Activated naive CD4-positive, alpha-beta T cell treated with anti-CD3 and anti-CD28 coated beads, Interleukin-2, amount 50 U/mL, for 24 hours (primary cell): ENCODE measurements at regions not wholly inside any gene's neighbourhood (a gene's known extent, or its start where the extent isn't known, plus 50 kb on each side); places are given as distances from the start of the nearest gene placed in this dataset.

Source experiments
- H3K27ac Mint-ChIP-seq: one replicate; pipeline ENCODE4 v1.8.0; 2021; ENCODE audit warnings: mild to moderate bottlenecking, mixed read lengths
- H3K27me3 Mint-ChIP-seq: one replicate; pipeline ENCODE4 v1.8.0; 2021; ENCODE audit warnings: mixed read lengths
- H3K36me3 Mint-ChIP-seq: one replicate; pipeline ENCODE4 v1.8.0; 2021; ENCODE audit warnings: mixed read lengths
- H3K4me1 Mint-ChIP-seq: one replicate; pipeline ENCODE4 v1.8.0; 2021; ENCODE audit warnings: mixed read lengths
- H3K4me3 Mint-ChIP-seq: one replicate; pipeline ENCODE4 v1.8.0; 2021; ENCODE audit warnings: mild to moderate bottlenecking, mixed read lengths
- H3K9me3 Mint-ChIP-seq: one replicate; pipeline ENCODE4 v1.8.0; 2021; ENCODE audit warnings: mixed read lengths

GRCh38 chr7:47092336-47092735 is 489.6 kb downstream of the TNS3 start:
- Mint-ChIP-seq H3K36me3 (no peaks in the 10 kb centered on the region), H3K27ac (no peak overlapping the region), H3K4me3 (no peak overlapping the region), H3K27me3 (peaks cover 6% of the 10 kb centered on the region), H3K9me3 (no peaks in the 10 kb centered on the region), H3K4me1 (no peaks in the 10 kb centered on the region)

GRCh38 chr7:47091141-47091540 is 490.8 kb downstream of the TNS3 start:
- Mint-ChIP-seq H3K27me3 (peaks cover 6% of the 10 kb centered on the region), H3K36me3 (no peaks in the 10 kb centered on the region), H3K4me1 (no peaks in the 10 kb centered on the region), H3K4me3 (no peak overlapping the region), H3K9me3 (no peaks in the 10 kb centered on the region), H3K27ac (no peak overlapping the region)

DNA sequence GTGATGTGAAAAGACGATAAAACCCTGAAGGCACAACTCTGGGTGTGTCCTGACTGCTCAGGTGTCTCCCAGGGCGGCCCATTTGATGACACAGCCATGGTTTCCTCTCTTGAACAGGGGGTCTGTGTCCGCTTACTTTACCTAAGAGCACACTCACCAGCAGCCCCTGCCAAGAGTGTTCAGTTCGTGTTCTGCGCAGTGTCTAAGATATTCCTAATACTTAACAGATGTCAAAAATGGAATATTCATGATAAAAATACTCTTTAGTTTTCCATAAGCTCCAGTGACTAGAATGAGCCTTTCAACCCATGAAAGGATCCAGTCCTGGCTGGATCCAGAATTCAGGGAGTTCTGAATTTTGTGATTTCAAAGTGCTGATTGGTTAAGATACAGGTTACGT is 492.4 kb downstream of the TNS3 start:
- no peaks in the 10 kb centered on the region for H3K9me3 Mint-ChIP-seq
- peaks cover 6% of the 10 kb centered on the region for H3K27me3 Mint-ChIP-seq
- H3K4me1 Mint-ChIP-seq = no peaks in the 10 kb centered on the region
- no peaks in the 10 kb centered on the region for H3K36me3 Mint-ChIP-seq
- H3K4me3 Mint-ChIP-seq = no peak overlapping the region
- H3K27ac Mint-ChIP-seq = no peak overlapping the region

DNA sequence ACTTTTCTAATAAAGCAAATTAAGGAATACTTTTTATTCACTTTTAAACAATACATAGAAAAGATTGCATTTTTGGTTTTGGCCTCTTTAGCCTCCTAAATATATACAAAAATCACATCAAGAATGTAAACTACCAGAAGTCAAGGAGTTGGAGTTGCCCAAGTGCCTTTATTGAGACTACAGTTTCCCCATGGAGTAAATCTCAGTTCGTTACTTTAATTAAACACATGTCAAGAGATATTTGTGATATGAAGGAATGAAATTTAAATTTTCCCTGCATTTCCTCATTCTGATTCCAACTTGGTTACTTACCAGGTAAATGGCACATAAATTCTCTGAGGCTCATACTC is 492.9 kb downstream of the TNS3 start:
- H3K4me1 Mint-ChIP-seq = no peaks in the 10 kb centered on the region
- no peaks in the 10 kb centered on the region for H3K36me3 Mint-ChIP-seq
- H3K4me3 Mint-ChIP-seq = no peak overlapping the region
- H3K27ac Mint-ChIP-seq = no peak overlapping the region
- no peaks in the 10 kb centered on the region for H3K9me3 Mint-ChIP-seq
- peaks cover 6% of the 10 kb centered on the region for H3K27me3 Mint-ChIP-seq

- Mint-ChIP-seq H3K4me3 (no peak overlapping the region), H3K27me3 (peaks cover 6% of the 10 kb centered on the region), H3K4me1 (no peaks in the 10 kb centered on the region), H3K36me3 (no peaks in the 10 kb centered on the region), H3K9me3 (no peaks in the 10 kb centered on the region), H3K27ac (no peak overlapping the region)
These were observed 493.4 kb downstream of the TNS3 start for GRCh38 chr7:47088329-47089067.

DNA sequence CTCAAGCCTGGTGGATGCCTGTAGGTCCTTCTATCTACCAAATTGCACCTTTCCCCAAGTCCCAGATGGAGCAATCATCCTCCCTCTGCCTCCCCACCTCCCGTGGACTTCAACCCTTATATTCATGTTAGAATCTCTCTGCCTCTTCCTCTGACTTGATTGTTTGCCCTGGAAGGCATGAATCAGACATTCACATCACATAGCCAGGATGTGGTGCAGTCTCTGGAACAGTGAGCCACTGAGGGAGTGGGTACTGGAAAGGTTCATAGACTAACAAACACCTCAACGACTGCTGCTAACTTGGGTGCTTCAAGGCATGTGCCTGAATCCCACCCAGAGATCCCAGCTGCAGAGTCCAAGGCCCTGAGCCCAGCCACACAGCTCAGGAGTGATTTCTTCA is 494.0 kb downstream of the TNS3 start:
- Mint-ChIP-seq H3K4me3 (no peak overlapping the region), H3K9me3 (no peaks in the 10 kb centered on the region), H3K27ac (no peak overlapping the region), H3K27me3 (peaks cover 6% of the 10 kb centered on the region), H3K4me1 (no peaks in the 10 kb centered on the region), H3K36me3 (no peaks in the 10 kb centered on the region)

DNA sequence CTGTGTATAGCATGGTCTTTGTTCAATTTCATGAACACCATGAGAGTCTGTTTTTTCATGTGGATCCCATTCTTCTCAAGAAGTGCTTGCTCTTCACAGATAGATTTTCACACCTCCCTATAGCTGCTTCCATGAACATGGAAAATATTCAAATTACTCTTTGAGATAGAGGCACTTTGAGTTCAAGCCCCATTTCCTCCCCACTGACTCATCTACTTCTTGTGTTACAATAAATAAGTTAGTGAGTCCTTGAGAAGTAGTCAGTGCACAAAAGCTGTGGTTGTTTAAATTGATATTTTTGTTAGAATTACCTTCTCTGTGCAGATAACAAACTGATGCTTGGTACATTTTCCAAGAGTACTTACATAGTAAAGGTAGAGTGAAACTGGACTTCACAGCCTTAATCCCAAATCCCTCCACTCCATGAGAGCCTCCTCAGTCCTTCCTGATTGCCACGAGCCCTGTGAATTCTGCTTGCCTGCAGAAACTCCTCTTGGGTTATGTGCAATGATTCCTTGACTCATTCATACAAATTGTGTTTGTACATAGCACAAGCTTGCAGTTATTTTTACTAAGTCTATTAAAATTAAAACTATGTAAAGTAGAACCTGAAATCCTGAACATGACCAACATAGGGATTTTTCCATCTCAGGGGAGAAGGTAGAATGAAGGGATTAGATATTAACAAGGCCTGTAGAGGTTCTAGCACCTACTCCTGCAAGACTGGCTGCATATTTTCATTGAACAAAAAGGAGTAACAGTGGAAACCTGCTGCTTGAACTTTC is 496.2 kb downstream of the TNS3 start:
- Mint-ChIP-seq H3K27ac (no peak overlapping the region), H3K27me3 (peaks cover 3% of the 10 kb centered on the region), H3K4me3 (no peak overlapping the region), H3K4me1 (no peaks in the 10 kb centered on the region), H3K9me3 (no peaks in the 10 kb centered on the region), H3K36me3 (no peaks in the 10 kb centered on the region)

DNA sequence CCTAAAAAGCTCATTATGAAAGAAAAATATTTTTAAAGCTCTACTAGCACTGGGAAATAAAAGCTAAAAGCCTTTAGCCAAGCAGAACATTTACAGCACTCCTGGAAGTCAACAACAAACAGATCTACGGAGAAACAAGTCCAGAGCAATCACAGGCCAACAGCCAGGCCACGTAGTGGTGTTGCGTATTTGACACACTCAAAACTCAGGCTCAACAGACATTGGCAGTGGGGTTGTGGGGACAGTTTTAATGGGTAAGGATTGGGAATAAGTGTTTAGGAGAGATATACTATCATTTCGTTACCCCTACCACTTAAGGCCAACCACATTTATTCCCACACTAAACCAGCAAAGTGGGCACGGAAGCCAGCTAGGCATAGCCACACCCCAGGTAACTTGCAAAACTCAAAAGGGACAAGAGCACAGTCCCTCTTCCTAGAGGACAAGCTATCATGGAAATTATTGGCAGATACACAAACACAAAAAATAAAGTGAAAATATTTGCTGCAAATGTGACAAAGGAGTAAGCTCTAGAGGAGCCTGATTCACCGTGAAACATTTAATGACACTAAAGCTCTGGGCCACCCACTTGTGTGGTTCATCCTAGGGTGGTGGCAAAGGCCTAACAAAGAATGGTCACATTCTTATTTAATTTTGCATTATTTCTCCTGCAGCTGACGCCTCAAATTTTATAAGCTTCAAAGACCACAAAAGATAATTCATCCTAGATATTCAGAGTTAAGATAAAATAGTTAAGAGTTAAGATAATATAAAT is 498.2 kb downstream of the TNS3 start:
- Mint-ChIP-seq H3K36me3 (no peaks in the 10 kb centered on the region), H3K4me1 (no peaks in the 10 kb centered on the region), H3K27me3 (peaks cover 2% of the 10 kb centered on the region), H3K9me3 (no peaks in the 10 kb centered on the region), H3K27ac (no peak overlapping the region), H3K4me3 (no peak overlapping the region)

GRCh38 chr7:47080816-47081215 is 501.1 kb downstream of the TNS3 start:
- H3K4me3 Mint-ChIP-seq = no peak overlapping the region
- H3K9me3 Mint-ChIP-seq = no peaks in the 10 kb centered on the region
- no peaks in the 10 kb centered on the region for H3K36me3 Mint-ChIP-seq
- no peak overlapping the region for H3K27ac Mint-ChIP-seq
- no peaks in the 10 kb centered on the region for H3K4me1 Mint-ChIP-seq
- H3K27me3 Mint-ChIP-seq = peaks cover 4% of the 10 kb centered on the region

- no peak overlapping the region for H3K4me3 Mint-ChIP-seq
- H3K27ac Mint-ChIP-seq = no peak overlapping the region
- no peaks in the 10 kb centered on the region for H3K4me1 Mint-ChIP-seq
- H3K9me3 Mint-ChIP-seq = no peaks in the 10 kb centered on the region
- no peaks in the 10 kb centered on the region for H3K36me3 Mint-ChIP-seq
- peaks cover 4% of the 10 kb centered on the region for H3K27me3 Mint-ChIP-seq
These were observed 503.7 kb downstream of the TNS3 start for GRCh38 chr7:47078241-47078640.

- H3K36me3 Mint-ChIP-seq = no peaks in the 10 kb centered on the region
- H3K27me3 Mint-ChIP-seq = peaks cover 1% of the 10 kb centered on the region
- H3K4me1 Mint-ChIP-seq = no peaks in the 10 kb centered on the region
- no peak overlapping the region for H3K27ac Mint-ChIP-seq
- H3K9me3 Mint-ChIP-seq = no peaks in the 10 kb centered on the region
- no peak overlapping the region for H3K4me3 Mint-ChIP-seq
These were observed 507.2 kb downstream of the TNS3 start for GRCh38 chr7:47074702-47075153.

GRCh38 chr7:47073284-47073683 is 508.6 kb downstream of the TNS3 start:
- no peak overlapping the region for H3K4me3 Mint-ChIP-seq
- no peaks in the 10 kb centered on the region for H3K36me3 Mint-ChIP-seq

DNA sequence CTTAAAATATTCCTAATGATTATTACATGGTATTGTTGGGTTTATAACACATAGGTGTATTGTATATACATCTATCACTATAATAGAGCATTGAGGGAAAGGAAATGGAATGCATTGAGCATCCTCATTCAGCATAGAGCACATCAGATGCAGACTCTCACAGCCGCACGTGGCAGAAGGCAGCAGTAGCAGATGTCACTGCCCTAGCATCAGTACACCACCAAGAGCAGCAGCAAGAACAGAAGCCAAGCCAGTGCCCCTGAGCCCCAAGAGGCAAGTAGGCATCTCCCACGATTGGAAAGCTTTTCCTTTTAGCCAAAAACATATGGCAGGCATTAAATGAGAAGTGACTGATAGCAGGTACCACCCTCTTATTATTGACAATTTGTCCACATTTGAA is 510.0 kb downstream of the TNS3 start:
- Mint-ChIP-seq H3K27ac (no peak overlapping the region), H3K36me3 (no peaks in the 10 kb centered on the region), H3K9me3 (no peaks in the 10 kb centered on the region)

More at GRCh38 chr7:47073284-47073683, 508.6 kb downstream of the TNS3 start:
- H3K27me3 Mint-ChIP-seq = peaks cover 1% of the 10 kb centered on the region
- H3K4me1 Mint-ChIP-seq = no peaks in the 10 kb centered on the region
- H3K9me3 Mint-ChIP-seq = no peaks in the 10 kb centered on the region
- no peak overlapping the region for H3K27ac Mint-ChIP-seq

GRCh38 chr7:47069385-47070076 is 512.4 kb downstream of the TNS3 start:
- Mint-ChIP-seq H3K4me3 (no peak overlapping the region), H3K4me1 (no peaks in the 10 kb centered on the region), H3K27me3 (no peaks in the 10 kb centered on the region), H3K36me3 (no peaks in the 10 kb centered on the region), H3K9me3 (no peaks in the 10 kb centered on the region), H3K27ac (no peak overlapping the region)

More for the DNA sequence above, 510.0 kb downstream of the TNS3 start:
- Mint-ChIP-seq H3K4me3 (no peak overlapping the region), H3K4me1 (no peaks in the 10 kb centered on the region), H3K27me3 (peaks cover 1% of the 10 kb centered on the region)

DNA sequence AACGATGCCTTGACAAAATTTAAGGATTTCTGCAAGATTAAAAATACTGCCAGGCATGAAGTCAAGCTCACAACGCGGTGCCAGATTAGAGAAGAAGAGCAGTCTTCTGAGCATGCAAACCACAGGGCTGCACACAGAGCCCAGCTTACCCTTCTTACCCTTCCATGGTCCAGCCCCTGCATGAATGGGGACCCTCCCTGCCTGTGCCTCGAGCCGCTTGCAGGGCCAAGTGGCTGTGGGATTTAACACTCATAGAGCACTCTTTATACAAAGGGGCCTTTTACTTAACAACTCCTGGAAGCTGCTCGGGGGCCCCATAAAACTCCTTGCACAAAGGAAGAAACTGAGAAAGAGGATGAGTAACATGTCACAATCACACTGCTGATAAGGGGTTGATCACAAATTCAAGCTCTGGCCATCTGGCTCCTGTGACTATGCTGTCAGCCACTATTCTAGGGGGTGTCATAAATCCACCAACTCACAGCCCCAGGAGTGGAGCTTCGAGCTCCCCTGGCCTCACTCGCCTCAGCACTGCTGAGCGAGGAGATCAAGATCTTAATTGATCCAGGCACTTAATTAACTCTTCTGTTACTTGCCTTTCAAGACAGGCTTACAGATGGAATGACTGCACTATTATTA is 514.8 kb downstream of the TNS3 start:
- no peaks in the 10 kb centered on the region for H3K36me3 Mint-ChIP-seq
- H3K9me3 Mint-ChIP-seq = no peaks in the 10 kb centered on the region
- H3K4me3 Mint-ChIP-seq = no peak overlapping the region
- H3K27me3 Mint-ChIP-seq = no peaks in the 10 kb centered on the region
- H3K4me1 Mint-ChIP-seq = no peaks in the 10 kb centered on the region
- H3K27ac Mint-ChIP-seq = no peak overlapping the region
